ENCODE measurements at regions not wholly inside any gene's neighbourhood (a gene's known extent, or its start where the extent isn't known, plus 50 kb on each side); places are given as distances from the start of the nearest gene placed in this dataset.
A peak's percentile ranks its signal among the peaks of the same experiment; 100 is the strongest.

DNA sequence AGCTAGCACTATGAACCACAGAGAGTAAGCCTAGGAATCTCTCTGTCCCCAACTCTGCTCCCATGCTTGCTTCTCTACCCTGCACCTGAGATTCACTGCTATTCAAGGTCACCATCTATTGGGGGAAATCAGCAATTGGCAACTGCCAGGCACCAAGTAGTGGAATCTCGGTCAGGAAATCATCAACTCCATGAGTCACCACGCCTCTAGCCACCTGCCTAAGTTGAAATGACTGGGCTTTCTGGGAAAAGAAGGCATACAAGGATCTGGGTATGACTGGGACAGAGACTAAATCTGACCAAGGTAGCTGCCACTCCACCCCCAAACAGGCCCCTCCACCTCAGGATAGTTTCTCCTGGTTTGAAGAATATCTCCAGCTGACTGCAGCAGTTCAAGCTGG, 464.1 kb upstream of the CBLB start:
- no peaks in the 10 kb centered on the region for H3K9me3 ChIP-seq (ENCODE audit: control insufficient read depth, low read length)
- H3K27me3 ChIP-seq (ENCODE audit: control insufficient read depth, insufficient read depth): no peaks in the 10 kb centered on the region
- intact Hi-C loops (cut with DNase I): no loop called here
- no peak for ATAC-seq
- 98% methylated on average over 2 of the region's 2 CpGs for WGBS
- DNase-seq: no peak
- no peak overlapping the region for H3K27ac ChIP-seq (ENCODE audit: low read length)
- no peak overlapping the region for H3K4me3 ChIP-seq (ENCODE audit: low read length)
- peaks cover 1% of the 10 kb centered on the region for H3K4me1 ChIP-seq (ENCODE audit: control insufficient read depth, insufficient read depth, low read length)

DNA sequence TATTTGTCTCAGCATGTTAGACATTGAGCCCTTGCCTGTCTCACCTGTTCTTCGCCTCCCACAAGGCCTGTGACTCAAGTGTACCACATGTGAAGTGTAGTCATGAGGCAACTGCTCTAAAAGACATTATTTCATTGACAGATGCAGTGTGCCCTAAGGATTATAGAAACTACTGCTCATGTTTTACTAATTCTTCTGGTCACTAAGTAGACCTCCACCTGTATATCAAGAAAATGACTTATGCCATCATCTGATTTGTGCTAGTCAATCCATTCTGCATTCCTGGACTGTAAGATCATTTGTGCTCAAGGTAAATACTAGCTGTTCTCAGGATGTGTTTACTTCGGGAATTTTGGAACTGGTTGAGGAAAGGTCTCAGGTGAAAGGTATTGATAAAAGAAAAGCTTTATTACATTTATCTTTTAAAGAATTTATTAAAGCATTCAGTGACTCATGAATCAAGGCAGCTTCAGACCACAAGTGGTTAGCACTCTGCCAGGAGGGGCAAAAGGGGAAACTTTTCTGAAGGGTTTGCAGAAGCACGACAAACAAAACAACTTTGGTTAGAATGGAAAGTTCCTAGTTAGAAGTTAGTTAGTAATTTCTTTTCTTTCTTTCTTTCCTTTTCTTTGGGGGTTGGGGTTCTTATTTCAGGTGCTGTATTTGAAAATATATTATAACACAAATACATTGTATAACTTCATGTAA, 465.3 kb upstream of the CBLB start:
- WGBS: 82% methylated on average over 3 of the region's 3 CpGs
- intact Hi-C loops (cut with DNase I): no loop called here

DNA sequence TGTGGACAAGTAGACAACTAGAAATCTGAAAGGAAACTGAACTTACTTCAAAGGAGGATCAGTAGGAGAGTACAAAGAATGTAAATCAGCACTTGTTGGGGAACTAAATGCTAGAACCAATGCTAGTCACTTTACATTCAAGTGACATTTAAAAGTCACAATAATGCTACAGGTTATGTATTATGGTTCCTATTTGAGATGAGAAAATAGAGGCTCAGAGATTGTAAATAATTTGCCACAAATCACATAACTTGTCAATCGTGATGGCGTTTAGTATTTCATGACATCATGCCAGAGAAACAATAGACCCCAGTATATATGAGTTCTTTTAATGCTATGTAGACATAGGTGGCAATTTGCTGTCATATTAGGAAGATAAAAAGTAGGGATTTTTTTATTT, 467.8 kb upstream of the CBLB start:
- 93% methylated on average over 2 of the region's 2 CpGs for WGBS
- H3K9me3 ChIP-seq (ENCODE audit: control insufficient read depth, low read length): no peaks in the 10 kb centered on the region
- intact Hi-C loops (cut with DNase I): no loop called here
- ATAC-seq (no peak), DNase-seq (no peak)
- H3K27me3 ChIP-seq (ENCODE audit: control insufficient read depth, insufficient read depth): no peaks in the 10 kb centered on the region
- no peak overlapping the region for H3K4me3 ChIP-seq (ENCODE audit: low read length)
- peaks cover 1% of the 10 kb centered on the region for H3K4me1 ChIP-seq (ENCODE audit: control insufficient read depth, insufficient read depth, low read length)
- no peak overlapping the region for H3K27ac ChIP-seq (ENCODE audit: low read length)

More for the DNA sequence above, 465.3 kb upstream of the CBLB start:
- no peak for ATAC-seq
- no peak overlapping the region for H3K27ac ChIP-seq (ENCODE audit: low read length)
- H3K27me3 ChIP-seq (ENCODE audit: control insufficient read depth, insufficient read depth): no peaks in the 10 kb centered on the region
- DNase-seq: no peak
- H3K4me3 ChIP-seq (ENCODE audit: low read length): no peak overlapping the region
- no peaks in the 10 kb centered on the region for H3K9me3 ChIP-seq (ENCODE audit: control insufficient read depth, low read length)
- H3K4me1 ChIP-seq (ENCODE audit: control insufficient read depth, insufficient read depth, low read length): peaks cover 1% of the 10 kb centered on the region

DNA sequence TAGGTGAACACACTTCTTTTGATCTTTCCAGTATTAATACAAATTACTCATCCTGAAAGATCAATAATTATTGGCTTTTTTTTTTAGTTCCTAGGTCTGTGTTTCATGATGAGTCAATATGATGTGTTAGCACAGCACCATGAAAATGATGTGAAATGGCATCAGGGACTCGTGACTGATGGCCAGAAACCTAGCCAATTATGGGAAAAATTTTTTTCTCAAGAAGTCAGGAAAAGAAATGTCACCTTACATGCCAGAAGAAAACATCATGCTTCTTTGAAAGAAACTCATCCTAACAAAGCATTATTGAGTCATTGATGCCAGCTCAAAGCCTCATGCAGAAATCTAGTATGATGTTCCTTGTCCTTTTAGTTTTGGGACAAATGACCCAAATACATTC, 468.3 kb upstream of the CBLB start:
- Histone ChIP-seq H3K27ac (ENCODE audit: low read length) (no peak overlapping the region), H3K27me3 (ENCODE audit: control insufficient read depth, insufficient read depth) (no peaks in the 10 kb centered on the region), H3K9me3 (ENCODE audit: control insufficient read depth, low read length) (no peaks in the 10 kb centered on the region), H3K4me1 (ENCODE audit: control insufficient read depth, insufficient read depth, low read length) (peaks cover 1% of the 10 kb centered on the region), H3K4me3 (ENCODE audit: low read length) (no peak overlapping the region)
- WGBS: 85% methylated on average over 1 of the region's 1 CpG
- DNase-seq: no peak
- intact Hi-C loops (cut with DNase I): no loop called here
- no peak for ATAC-seq

DNA sequence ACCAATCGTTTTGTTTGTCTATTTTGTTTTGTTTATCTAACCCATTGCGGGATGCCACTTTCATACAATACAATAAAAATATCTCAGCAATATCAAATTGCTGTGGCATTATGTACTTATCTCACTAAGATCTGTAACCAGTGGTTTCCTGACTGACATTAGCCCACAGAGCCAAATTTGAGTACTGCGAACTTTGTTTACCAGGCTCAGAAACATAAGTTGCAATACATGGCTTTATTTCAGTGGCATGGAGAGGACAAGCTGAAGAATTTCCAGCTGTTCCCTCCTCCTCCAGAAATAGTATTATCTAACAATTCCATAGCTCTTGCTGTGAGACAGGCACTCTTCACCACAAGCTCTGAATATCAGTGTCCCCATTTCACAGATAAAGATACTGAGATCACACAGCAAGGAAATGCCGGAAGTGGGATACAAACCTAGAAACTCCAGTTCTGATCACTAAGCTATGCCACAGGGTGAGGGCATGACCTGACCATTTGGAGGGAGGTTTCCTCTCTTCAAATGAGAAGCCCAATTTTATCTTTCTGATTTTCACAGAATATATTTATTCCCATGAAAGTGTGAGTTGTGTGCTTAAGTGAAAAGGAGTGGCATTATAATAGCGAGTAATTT, 469.9 kb upstream of the CBLB start:
- ATAC-seq (no peak), DNase-seq (no peak)
- WGBS: 88% methylated on average over 5 of the region's 5 CpGs
- Histone ChIP-seq H3K4me3 (ENCODE audit: low read length) (no peak overlapping the region), H3K4me1 (ENCODE audit: control insufficient read depth, insufficient read depth, low read length) (no peaks in the 10 kb centered on the region), H3K9me3 (ENCODE audit: control insufficient read depth, low read length) (no peaks in the 10 kb centered on the region), H3K27ac (ENCODE audit: low read length) (no peak overlapping the region), H3K27me3 (ENCODE audit: control insufficient read depth, insufficient read depth) (no peaks in the 10 kb centered on the region)
- intact Hi-C loops (cut with DNase I): no loop called here

DNA sequence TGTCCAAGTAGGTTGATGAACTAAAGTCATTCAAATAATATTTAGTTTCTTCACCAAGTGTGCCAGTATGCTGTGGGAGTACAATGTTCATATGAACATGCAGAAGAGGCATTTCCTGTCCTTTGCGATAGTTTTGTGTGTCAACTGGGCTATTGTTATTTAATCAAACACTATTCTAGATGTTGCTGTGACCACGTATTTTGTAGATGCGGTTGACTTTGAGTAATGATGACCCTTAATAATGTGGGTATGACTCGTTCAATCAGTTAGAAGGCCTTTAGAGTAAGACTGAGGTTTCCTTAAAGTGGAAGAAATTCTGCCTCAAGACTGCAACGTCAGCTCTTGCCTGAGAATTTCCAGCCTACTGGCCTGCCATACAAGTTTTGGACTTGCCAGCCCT, 470.7 kb upstream of the CBLB start:
- Histone ChIP-seq H3K4me1 (ENCODE audit: control insufficient read depth, insufficient read depth, low read length) (no peaks in the 10 kb centered on the region), H3K4me3 (ENCODE audit: low read length) (no peak overlapping the region), H3K27ac (ENCODE audit: low read length) (no peak overlapping the region), H3K9me3 (ENCODE audit: control insufficient read depth, low read length) (no peaks in the 10 kb centered on the region), H3K27me3 (ENCODE audit: control insufficient read depth, insufficient read depth) (no peaks in the 10 kb centered on the region)
- ATAC-seq (no peak), DNase-seq (no peak)
- intact Hi-C loops (cut with DNase I): no loop called here
- 84% methylated on average over 5 of the region's 5 CpGs for WGBS

DNA sequence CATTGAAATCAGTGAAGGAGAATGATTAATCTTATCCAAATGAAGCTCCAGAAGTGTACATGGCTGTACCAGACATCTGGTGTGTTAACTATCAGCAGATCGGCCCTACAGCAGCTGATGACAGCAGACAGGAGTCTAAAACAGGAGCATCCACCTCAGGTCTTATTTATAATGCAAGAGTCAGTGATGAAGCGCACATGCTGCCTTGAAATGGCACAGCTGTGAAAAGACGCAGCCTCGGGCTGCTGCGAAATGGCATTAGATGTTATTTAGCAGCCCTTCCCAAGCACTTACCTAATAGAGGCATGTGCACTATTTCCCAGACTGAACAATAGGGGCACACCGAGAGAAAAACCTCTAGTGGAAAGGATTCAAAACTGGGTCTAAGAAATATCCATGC, 472.3 kb upstream of the CBLB start:
- H3K4me3 ChIP-seq (ENCODE audit: low read length): no peak overlapping the region
- H3K27ac ChIP-seq (ENCODE audit: low read length): no peak overlapping the region
- no peaks in the 10 kb centered on the region for H3K9me3 ChIP-seq (ENCODE audit: control insufficient read depth, low read length)
- intact Hi-C loops (cut with DNase I): no loop called here
- DNase-seq: no peak
- 37% methylated on average over 6 of the region's 6 CpGs for WGBS
- no peaks in the 10 kb centered on the region for H3K27me3 ChIP-seq (ENCODE audit: control insufficient read depth, insufficient read depth)
- H3K4me1 ChIP-seq (ENCODE audit: control insufficient read depth, insufficient read depth, low read length): no peaks in the 10 kb centered on the region
- ATAC-seq: no peak

DNA sequence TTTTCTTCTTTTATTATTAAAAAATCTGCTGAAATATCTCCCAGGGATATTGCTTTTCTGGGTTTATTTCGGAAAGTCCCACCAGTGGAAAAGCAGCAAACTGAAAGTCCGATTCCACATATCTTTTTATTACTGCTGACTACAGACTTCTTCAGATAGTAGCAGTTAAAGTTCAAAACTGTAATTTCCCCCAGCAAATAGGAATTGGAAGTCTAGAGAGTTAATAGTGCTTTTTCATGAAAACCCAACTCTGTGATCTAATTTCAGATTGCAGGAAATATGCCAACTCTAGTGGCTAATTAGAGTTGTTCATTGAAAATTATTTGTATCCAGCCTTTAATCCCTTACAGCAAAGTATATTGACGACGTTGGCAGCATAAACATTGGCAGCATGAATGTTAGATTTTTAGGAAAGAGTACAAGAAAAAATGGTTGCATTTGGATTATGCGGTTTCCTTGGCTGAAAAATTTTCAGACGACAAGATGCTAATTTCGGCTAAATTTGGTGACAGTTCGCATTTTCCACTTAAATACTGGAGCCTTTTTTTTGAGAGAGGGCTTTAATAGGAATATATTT, 472.9 kb upstream of the CBLB start:
- DNase-seq (no peak), ATAC-seq (no peak)
- intact Hi-C loops (cut with DNase I): no loop called here
- Histone ChIP-seq H3K4me3 (ENCODE audit: low read length) (no peak overlapping the region), H3K4me1 (ENCODE audit: control insufficient read depth, insufficient read depth, low read length) (no peaks in the 10 kb centered on the region), H3K27me3 (ENCODE audit: control insufficient read depth, insufficient read depth) (no peaks in the 10 kb centered on the region), H3K27ac (ENCODE audit: low read length) (no peak overlapping the region), H3K9me3 (ENCODE audit: control insufficient read depth, low read length) (no peaks in the 10 kb centered on the region)
- 74% methylated on average over 8 of the region's 8 CpGs for WGBS

DNA sequence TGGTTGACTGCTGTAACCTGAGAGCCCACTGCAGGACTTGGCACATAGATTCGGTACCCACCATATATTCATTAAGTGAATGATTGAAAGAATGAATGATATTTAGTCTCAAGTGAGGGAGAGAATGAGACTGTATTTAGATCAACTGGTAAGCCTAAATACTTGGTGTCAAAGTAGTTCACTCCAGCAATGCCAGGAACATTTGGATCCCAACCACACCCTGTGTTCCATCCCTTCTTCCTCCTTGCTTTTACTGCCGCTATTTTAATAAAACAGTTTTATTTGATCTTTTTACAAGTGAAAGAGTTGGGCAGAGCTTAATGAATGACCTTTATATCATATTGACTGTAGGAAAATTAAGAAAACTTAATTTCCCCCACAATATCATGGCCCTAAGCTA, 473.6 kb upstream of the CBLB start:
- DNase-seq: no peak
- H3K27ac ChIP-seq (ENCODE audit: low read length): no peak overlapping the region
- no peak overlapping the region for H3K4me3 ChIP-seq (ENCODE audit: low read length)
- H3K27me3 ChIP-seq (ENCODE audit: control insufficient read depth, insufficient read depth): no peaks in the 10 kb centered on the region
- no peaks in the 10 kb centered on the region for H3K9me3 ChIP-seq (ENCODE audit: control insufficient read depth, low read length)
- no peak for ATAC-seq
- WGBS: 86% methylated on average over 2 of the region's 2 CpGs
- no peaks in the 10 kb centered on the region for H3K4me1 ChIP-seq (ENCODE audit: control insufficient read depth, insufficient read depth, low read length)
- intact Hi-C loops (cut with DNase I): no loop called here

DNA sequence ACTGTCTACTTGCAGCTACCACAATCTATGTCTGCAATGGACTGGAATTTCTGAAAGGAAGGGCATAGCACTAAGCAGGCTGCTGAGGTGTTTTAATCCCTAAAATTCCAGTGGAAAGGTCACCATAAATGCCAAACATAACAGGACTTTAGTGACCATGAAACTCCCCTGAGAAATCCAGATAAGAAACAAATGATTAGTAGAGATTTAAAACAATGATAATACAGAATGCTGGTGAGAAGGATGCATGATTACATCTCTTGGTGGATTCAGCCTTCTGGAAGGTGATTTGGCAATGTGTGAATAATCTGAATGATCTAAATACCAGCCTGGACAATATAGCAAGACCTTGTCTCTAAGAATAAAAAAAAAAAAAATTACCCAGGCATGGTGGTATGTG, 475.0 kb upstream of the CBLB start:
- H3K4me1 ChIP-seq (ENCODE audit: control insufficient read depth, insufficient read depth, low read length): no peaks in the 10 kb centered on the region
- no peak overlapping the region for H3K27ac ChIP-seq (ENCODE audit: low read length)
- no peaks in the 10 kb centered on the region for H3K27me3 ChIP-seq (ENCODE audit: control insufficient read depth, insufficient read depth)
- intact Hi-C loops (cut with DNase I): no loop called here
- no peak for DNase-seq
- H3K9me3 ChIP-seq (ENCODE audit: control insufficient read depth, low read length): no peaks in the 10 kb centered on the region
- no peak for ATAC-seq
- H3K4me3 ChIP-seq (ENCODE audit: low read length): no peak overlapping the region

DNA sequence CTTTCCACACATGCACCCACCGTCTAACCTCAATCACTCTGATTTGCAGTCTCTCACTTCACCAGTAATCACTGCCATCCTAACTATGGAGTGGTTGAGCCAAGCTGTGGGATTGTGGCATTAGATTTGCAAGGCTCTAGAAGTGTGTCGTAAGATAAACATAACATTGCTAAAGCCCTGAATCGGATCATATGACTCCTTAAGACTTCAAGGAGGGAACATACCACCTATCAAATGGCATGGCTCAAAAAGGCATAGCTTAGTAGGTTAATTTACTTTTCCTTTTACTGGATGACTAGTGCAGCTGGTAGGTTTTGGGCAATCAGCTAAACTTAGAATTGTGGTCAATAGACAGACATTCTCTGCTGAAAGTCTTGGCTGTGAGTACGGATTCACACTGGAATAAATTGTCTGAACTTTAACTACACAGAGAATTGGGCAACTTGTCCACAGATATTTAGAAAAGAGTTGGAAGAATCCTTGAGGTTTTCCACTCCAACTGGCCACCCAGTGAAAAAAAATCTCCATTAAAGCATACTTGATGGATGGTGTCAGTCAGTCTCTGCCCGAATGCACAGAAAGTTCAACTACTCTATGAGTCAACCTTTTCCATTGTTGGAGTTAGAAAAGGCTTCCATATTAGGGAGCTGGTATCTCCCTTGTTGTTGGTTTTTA, 476.7 kb upstream of the CBLB start:
- H3K27me3 ChIP-seq (ENCODE audit: control insufficient read depth, insufficient read depth): no peaks in the 10 kb centered on the region
- intact Hi-C loops (cut with DNase I): no loop called here
- H3K4me1 ChIP-seq (ENCODE audit: control insufficient read depth, insufficient read depth, low read length): no peaks in the 10 kb centered on the region
- DNase-seq (no peak), ATAC-seq (no peak)
- 68% methylated on average over 5 of the region's 5 CpGs for WGBS
- H3K4me3 ChIP-seq (ENCODE audit: low read length): no peak overlapping the region
- H3K9me3 ChIP-seq (ENCODE audit: control insufficient read depth, low read length): no peaks in the 10 kb centered on the region
- peak overlapping the region; percentile 27 for H3K27ac ChIP-seq (ENCODE audit: low read length)

Measured in right cardiac atrium (tissue), 5 donors.